ENCODE measurements at regions not wholly inside any gene's neighbourhood (a gene's known extent, or its start where the extent isn't known, plus 50 kb on each side); places are given as distances from the start of the nearest gene placed in this dataset.

DNA sequence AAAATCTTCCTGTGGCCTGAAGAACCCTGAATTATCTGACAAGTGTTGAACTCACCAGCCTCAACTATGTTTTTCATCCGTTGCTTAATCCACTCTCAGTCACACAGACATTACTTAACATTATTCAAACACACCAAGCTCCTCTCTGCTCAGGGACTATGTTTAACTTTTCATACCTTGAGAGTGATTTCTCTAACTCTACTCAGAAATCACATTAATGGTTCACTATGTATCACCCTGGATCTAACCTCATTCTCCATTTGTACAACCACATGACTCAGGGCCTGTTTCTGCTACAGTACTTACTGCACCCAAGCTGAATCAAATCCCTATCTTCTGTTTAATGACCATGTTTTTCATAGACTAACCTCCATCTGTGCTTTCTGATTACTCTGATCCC, 553.7 kb upstream of the PRR20A start:
- TF ChIP-seq, protein P1, sequence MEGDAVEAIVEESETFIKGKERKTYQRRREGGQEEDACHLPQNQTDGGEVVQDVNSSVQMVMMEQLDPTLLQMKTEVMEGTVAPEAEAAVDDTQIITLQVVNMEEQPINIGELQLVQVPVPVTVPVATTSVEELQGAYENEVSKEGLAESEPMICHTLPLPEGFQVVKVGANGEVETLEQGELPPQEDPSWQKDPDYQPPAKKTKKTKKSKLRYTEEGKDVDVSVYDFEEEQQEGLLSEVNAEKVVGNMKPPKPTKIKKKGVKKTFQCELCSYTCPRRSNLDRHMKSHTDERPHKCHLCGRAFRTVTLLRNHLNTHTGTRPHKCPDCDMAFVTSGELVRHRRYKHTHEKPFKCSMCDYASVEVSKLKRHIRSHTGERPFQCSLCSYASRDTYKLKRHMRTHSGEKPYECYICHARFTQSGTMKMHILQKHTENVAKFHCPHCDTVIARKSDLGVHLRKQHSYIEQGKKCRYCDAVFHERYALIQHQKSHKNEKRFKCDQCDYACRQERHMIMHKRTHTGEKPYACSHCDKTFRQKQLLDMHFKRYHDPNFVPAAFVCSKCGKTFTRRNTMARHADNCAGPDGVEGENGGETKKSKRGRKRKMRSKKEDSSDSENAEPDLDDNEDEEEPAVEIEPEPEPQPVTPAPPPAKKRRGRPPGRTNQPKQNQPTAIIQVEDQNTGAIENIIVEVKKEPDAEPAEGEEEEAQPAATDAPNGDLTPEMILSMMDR (IDR thresholded peaks at IDR 0.05), result no peak
- no peak for TF ChIP-seq POLR2A (IDR thresholded peaks at IDR 0.05)

Data from Peyer's patch (tissue), 4 donors.